B cell (primary cell): ENCODE measurements at regions not wholly inside any gene's neighbourhood (a gene's known extent, or its start where the extent isn't known, plus 50 kb on each side); places are given as distances from the start of the nearest gene placed in this dataset.

Experiments used
- EZH2 ChIP-seq: IDR thresholded peaks from 2 replicates; pipeline ENCODE4 v1.6.1; 2012; ENCODE audit warnings: borderline replicate concordance, low read depth, mild to moderate bottlenecking, moderate library complexity, low read length; ENCODE audit not compliant: insufficient read depth, poor library complexity, severe bottlenecking
- TF ChIP-seq, protein P1 (sequence below): fragments of 200-600 bp; IDR thresholded peaks from one replicate; pipeline ENCODE4 v1.8.0; 2022; ENCODE audit warnings: antibody characterized with exemption, mild to moderate bottlenecking

- TF ChIP-seq, protein P1, sequence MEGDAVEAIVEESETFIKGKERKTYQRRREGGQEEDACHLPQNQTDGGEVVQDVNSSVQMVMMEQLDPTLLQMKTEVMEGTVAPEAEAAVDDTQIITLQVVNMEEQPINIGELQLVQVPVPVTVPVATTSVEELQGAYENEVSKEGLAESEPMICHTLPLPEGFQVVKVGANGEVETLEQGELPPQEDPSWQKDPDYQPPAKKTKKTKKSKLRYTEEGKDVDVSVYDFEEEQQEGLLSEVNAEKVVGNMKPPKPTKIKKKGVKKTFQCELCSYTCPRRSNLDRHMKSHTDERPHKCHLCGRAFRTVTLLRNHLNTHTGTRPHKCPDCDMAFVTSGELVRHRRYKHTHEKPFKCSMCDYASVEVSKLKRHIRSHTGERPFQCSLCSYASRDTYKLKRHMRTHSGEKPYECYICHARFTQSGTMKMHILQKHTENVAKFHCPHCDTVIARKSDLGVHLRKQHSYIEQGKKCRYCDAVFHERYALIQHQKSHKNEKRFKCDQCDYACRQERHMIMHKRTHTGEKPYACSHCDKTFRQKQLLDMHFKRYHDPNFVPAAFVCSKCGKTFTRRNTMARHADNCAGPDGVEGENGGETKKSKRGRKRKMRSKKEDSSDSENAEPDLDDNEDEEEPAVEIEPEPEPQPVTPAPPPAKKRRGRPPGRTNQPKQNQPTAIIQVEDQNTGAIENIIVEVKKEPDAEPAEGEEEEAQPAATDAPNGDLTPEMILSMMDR, result no peak
- no peak for TF ChIP-seq EZH2
These were observed 90.2 kb upstream of the KLF13 start for GRCh38 chr15:31236184-31237042.
